Panc1 (cell line): ENCODE measurements at regions not wholly inside any gene's neighbourhood (a gene's known extent, or its start where the extent isn't known, plus 50 kb on each side); places are given as distances from the start of the nearest gene placed in this dataset.

ENCODE experiments used
- CTCF ChIP-seq: fragments of 450-650 bp; IDR thresholded peaks from 2 replicates; pipeline ENCODE4 v1.5.1; 2017; ENCODE audit warnings: mild to moderate bottlenecking
- POLR2AphosphoS5 ChIP-seq: IDR thresholded peaks from 2 replicates; pipeline ENCODE4 v1.6.1; 2012; ENCODE audit warnings: mild to moderate bottlenecking, low read depth, low read length, moderate library complexity
- SIN3A ChIP-seq: IDR thresholded peaks from 2 replicates; pipeline ENCODE4 v1.6.1; 2012; ENCODE audit warnings: low read depth, mild to moderate bottlenecking, low read length, moderate library complexity, borderline replicate concordance; ENCODE audit not compliant: insufficient read depth
- TCF7L2 ChIP-seq: IDR thresholded peaks from 2 replicates; pipeline ENCODE4 v1.6.1; 2011; ENCODE audit warnings: mild to moderate bottlenecking, low read depth, low read length, inconsistent platforms
- TF ChIP-seq, protein P1 (sequence below), 2 experiments: IDR thresholded peaks; 2 replicates each; pipeline ENCODE4 v1.6.1; 2011 to 2012; ENCODE audit warnings: low read depth in 2 of 2, control low read depth in 1 of 2, low read length in 1 of 2, mild to moderate bottlenecking in 1 of 2, moderate library complexity in 1 of 2; ENCODE audit not compliant: insufficient read depth in 1 of 2

DNA sequence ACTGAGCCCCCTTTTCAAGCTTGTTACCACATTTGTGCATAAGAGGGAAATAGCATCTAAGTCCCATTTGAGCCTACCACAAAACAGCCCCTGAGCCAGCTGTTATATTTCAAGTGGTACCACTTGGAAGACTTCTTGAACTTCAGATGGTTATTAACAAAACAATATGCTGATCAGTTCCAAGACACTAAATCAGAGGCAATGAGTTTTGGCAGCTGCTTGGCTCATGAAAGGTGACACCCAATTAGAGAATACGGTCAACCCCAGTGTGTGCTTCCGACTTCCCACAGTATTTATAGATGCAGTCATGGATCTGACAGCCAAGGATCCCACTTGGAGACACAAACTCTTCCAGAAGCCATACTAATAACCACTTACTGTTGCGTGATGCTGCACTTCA, 469.6 kb upstream of the PPP2R3A start:
- TF ChIP-seq, protein P1, sequence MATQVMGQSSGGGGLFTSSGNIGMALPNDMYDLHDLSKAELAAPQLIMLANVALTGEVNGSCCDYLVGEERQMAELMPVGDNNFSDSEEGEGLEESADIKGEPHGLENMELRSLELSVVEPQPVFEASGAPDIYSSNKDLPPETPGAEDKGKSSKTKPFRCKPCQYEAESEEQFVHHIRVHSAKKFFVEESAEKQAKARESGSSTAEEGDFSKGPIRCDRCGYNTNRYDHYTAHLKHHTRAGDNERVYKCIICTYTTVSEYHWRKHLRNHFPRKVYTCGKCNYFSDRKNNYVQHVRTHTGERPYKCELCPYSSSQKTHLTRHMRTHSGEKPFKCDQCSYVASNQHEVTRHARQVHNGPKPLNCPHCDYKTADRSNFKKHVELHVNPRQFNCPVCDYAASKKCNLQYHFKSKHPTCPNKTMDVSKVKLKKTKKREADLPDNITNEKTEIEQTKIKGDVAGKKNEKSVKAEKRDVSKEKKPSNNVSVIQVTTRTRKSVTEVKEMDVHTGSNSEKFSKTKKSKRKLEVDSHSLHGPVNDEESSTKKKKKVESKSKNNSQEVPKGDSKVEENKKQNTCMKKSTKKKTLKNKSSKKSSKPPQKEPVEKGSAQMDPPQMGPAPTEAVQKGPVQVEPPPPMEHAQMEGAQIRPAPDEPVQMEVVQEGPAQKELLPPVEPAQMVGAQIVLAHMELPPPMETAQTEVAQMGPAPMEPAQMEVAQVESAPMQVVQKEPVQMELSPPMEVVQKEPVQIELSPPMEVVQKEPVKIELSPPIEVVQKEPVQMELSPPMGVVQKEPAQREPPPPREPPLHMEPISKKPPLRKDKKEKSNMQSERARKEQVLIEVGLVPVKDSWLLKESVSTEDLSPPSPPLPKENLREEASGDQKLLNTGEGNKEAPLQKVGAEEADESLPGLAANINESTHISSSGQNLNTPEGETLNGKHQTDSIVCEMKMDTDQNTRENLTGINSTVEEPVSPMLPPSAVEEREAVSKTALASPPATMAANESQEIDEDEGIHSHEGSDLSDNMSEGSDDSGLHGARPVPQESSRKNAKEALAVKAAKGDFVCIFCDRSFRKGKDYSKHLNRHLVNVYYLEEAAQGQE (IDR thresholded peaks at IDR 0.05; ENCODE audit: insufficient read depth in 1 of 2, low read depth in 2 of 2, low read length in 1 of 2): no peak
- no peak for TF ChIP-seq CTCF
- no peak for TF ChIP-seq POLR2AphosphoS5
- no peak for TF ChIP-seq TCF7L2
- no peak for TF ChIP-seq SIN3A
